ENCODE measurements at regions not wholly inside any gene's neighbourhood (a gene's known extent, or its start where the extent isn't known, plus 50 kb on each side); places are given as distances from the start of the nearest gene placed in this dataset.

- peaks cover 8% of the 10 kb centered on the region for H3K4me1 Mint-ChIP-seq
These were observed 186.0 kb upstream of the ZFHX3 start for GRCh38 chr16:73233846-73234424.

More at GRCh38 chr16:73233846-73234424, 186.0 kb upstream of the ZFHX3 start:
- Mint-ChIP-seq H3K27ac (no peak overlapping the region), H3K9me3 (no peaks in the 10 kb centered on the region; the same call in 2 of the 3 replicates), H3K27me3 (ENCODE audit: insufficient read depth, low read depth, poor library complexity) (peaks cover 1% of the 10 kb centered on the region), H3K36me3 (ENCODE audit: low read depth) (no peaks in the 10 kb centered on the region), H3K4me3 (no peak overlapping the region)
- Histone ChIP-seq H3K27me3 (ENCODE audit: insufficient read depth) (no peaks in the 10 kb centered on the region), H4K20me1 (replicated peaks; ENCODE audit: insufficient read depth) (no peaks in the 10 kb centered on the region), H3F3A (replicated peaks; ENCODE audit: low read depth) (no peaks in the 10 kb centered on the region), H3K4me1 (ENCODE audit: insufficient read depth) (no peaks in the 10 kb centered on the region), H3K79me2 (replicated peaks; ENCODE audit: insufficient read depth) (no peaks in the 10 kb centered on the region), H3K36me3 (ENCODE audit: insufficient read depth) (no peaks in the 10 kb centered on the region), H2AFZ (no peak overlapping the region), H3K27ac (ENCODE audit: low read depth) (no peak overlapping the region), H3K9me2 (ENCODE audit: insufficient read depth) (no peaks in the 10 kb centered on the region), H3K4me2 (no peak overlapping the region), H3K4me3 (no peak overlapping the region)
- no peak for DNase-seq (ENCODE audit: low spot score)
- ATAC-seq, result no peak
- no peak for TF ChIP-seq JUNB (IDR thresholded peaks at IDR 0.05; ENCODE audit: unreplicated experiment)
- no peak for TF ChIP-seq EZH2 (IDR thresholded peaks at IDR 0.05; ENCODE audit: low read depth, unreplicated experiment)
- TF ChIP-seq CTCF (conservative IDR thresholded peaks at IDR 0.05; ENCODE audit: low read depth in 2 of 2), result no peak
- no peak for TF ChIP-seq POLR2AphosphoS5 (IDR thresholded peaks at IDR 0.05; ENCODE audit: low read depth)
- no peak for TF ChIP-seq STAT1 (IDR thresholded peaks at IDR 0.05; ENCODE audit: unreplicated experiment)
- TF ChIP-seq ZNF114 (CRISPR knock-in tag; IDR thresholded peaks at IDR 0.05), result no peak
- TF ChIP-seq EZH2phosphoT487 (IDR thresholded peaks at IDR 0.05; ENCODE audit: unreplicated experiment), result no peak
- no peak for TF ChIP-seq ZNF462 (CRISPR knock-in tag; IDR thresholded peaks at IDR 0.05)
- no peak for TF ChIP-seq CREB1 (CRISPR knock-in tag; IDR thresholded peaks at IDR 0.05; ENCODE audit: low read depth)
- no peak for TF ChIP-seq ETS1 (IDR thresholded peaks at IDR 0.05)
- TF ChIP-seq REST (IDR thresholded peaks at IDR 0.05; ENCODE audit: unreplicated experiment), result no peak
- no peak for TF ChIP-seq ZNF331 (CRISPR knock-in tag; IDR thresholded peaks at IDR 0.05; ENCODE audit: low read depth)
- TF ChIP-seq NANOG (IDR thresholded peaks at IDR 0.05; ENCODE audit: borderline replicate concordance), result no peak
